ENCODE measurements at regions not wholly inside any gene's neighbourhood (a gene's known extent, or its start where the extent isn't known, plus 50 kb on each side); places are given as distances from the start of the nearest gene placed in this dataset.
A peak's percentile ranks its signal among the peaks of the same experiment; 100 is the strongest.

GRCh38 chr11:103633068-103633788 lies 403.2 kb upstream of the DDI1 start (continued):
- TF ChIP-seq POU6F1 (CRISPR knock-in tag; IDR thresholded peaks at IDR 0.05; ENCODE audit: borderline replicate concordance, low read depth) (no peak), SNAI2 (CRISPR knock-in tag; IDR thresholded peaks at IDR 0.05) (no peak), ZC3H10 (CRISPR knock-in tag; IDR thresholded peaks at IDR 0.05) (no peak), TCF4 (CRISPR knock-in tag; IDR thresholded peaks at IDR 0.05; ENCODE audit: borderline replicate concordance) (no peak)

- no peak for ATAC-seq
- no peak for TF ChIP-seq ZNF8 (CRISPR knock-in tag; IDR thresholded peaks at IDR 0.05)
- TF ChIP-seq ESRRG (CRISPR knock-in tag; IDR thresholded peaks at IDR 0.05): 0 out of 2 replicates have a peak, but pooled peaks have one; percentile 1
Measured at GRCh38 chr11:103633819-103634590, 402.4 kb upstream of the DDI1 start.

GRCh38 chr11:103636232-103636631 lies 400.2 kb upstream of the DDI1 start:
- TF ChIP-seq GLIS3 (CRISPR knock-in tag; IDR thresholded peaks at IDR 0.05) (no peak), OSR1 (CRISPR knock-in tag; IDR thresholded peaks at IDR 0.05) (no peak), ZNF70 (CRISPR knock-in tag; IDR thresholded peaks at IDR 0.05) (no peak), CSDC2 (CRISPR knock-in tag; IDR thresholded peaks at IDR 0.05) (no peak), ARNTL (CRISPR knock-in tag; IDR thresholded peaks at IDR 0.05; ENCODE audit: borderline replicate concordance, low read depth) (no peak), PPARA (CRISPR knock-in tag; IDR thresholded peaks at IDR 0.05; ENCODE audit: borderline replicate concordance) (no peak), ZNF8 (CRISPR knock-in tag; IDR thresholded peaks at IDR 0.05) (no peak), CREB5 (CRISPR knock-in tag; IDR thresholded peaks at IDR 0.05; ENCODE audit: low read depth) (no peak), CSRNP3 (CRISPR knock-in tag; IDR thresholded peaks at IDR 0.05) (no peak), ZFP3 (CRISPR knock-in tag; IDR thresholded peaks at IDR 0.05) (no peak), RARB (CRISPR knock-in tag; IDR thresholded peaks at IDR 0.05) (no peak), TOX (CRISPR knock-in tag; IDR thresholded peaks at IDR 0.05; ENCODE audit: borderline replicate concordance) (no peak), SNAI2 (CRISPR knock-in tag; IDR thresholded peaks at IDR 0.05) (no peak), TCF4 (CRISPR knock-in tag; IDR thresholded peaks at IDR 0.05; ENCODE audit: borderline replicate concordance) (no peak), TSHZ2 (CRISPR knock-in tag; IDR thresholded peaks at IDR 0.05) (no peak), PATZ1 (CRISPR knock-in tag; IDR thresholded peaks at IDR 0.05; ENCODE audit: borderline replicate concordance) (no peak), BACH2 (CRISPR knock-in tag; IDR thresholded peaks at IDR 0.05; ENCODE audit: borderline replicate concordance) (no peak), ISL1 (CRISPR knock-in tag; IDR thresholded peaks at IDR 0.05) (no peak), POU6F1 (CRISPR knock-in tag; IDR thresholded peaks at IDR 0.05; ENCODE audit: borderline replicate concordance, low read depth) (no peak)
- no peak for ATAC-seq
